ENCODE measurements at regions not wholly inside any gene's neighbourhood (a gene's known extent, or its start where the extent isn't known, plus 50 kb on each side); places are given as distances from the start of the nearest gene placed in this dataset.
"Not testable (repeated sequence)": the region's sequence is repeated elsewhere in the genome, so short reads cannot be mapped to it uniquely, and the experiment has no call there.

- DNase-seq (ENCODE audit: low read depth in 2 of 2) = not testable (repeated sequence)
Observed at GRCh38 chr17:30713805-30714204, 110.7 kb downstream of the CRLF3 start.

DNA sequence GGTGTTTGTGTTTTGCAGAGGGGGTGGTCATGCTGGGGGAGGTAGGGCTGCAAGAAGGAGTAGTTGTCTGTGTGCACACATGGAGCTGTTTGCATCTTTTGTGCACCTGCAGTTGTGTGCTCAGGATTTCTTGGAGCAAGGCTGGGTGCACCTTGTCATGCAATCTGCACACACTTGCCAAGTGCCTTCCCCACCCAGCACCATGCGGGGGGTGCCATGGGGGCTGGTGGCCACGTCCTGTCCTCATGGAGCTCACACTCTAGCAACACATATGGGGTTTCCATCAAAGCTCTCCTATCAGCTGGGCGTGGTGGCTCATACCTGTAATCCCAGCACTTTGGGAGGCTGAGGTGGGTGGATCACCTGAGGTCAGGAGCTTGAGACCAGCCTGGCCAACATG lies 111.6 kb downstream of the CRLF3 start:
- DNase-seq (ENCODE audit: low read depth in 2 of 2) = not testable (repeated sequence)

- not testable (repeated sequence) for DNase-seq (ENCODE audit: low read depth in 2 of 2)
Observed at GRCh38 chr17:30711626-30712507, 112.6 kb downstream of the CRLF3 start.

DNA sequence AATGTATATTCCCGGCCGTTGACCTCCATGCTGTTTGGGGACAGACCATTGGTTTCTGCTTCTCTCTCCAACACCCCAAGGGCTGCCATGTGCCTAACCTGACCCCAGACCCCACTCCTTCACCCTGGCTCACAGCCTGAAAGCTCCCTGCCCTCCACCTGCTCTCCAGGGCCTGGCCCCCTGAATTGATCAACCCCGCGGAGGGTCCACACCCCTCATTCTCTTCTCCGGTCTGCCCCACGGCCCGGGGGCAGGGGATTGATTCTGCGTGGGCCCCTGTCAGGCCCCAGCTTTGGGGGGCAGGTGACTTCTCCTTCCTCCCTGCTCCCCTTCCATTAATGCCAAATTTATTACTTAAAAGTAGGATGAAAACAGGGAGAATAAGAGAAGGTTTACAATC lies 113.3 kb downstream of the CRLF3 start:
- DNase-seq (ENCODE audit: low read depth in 2 of 2) = not testable (repeated sequence)

- not testable (repeated sequence) for DNase-seq (ENCODE audit: low read depth in 2 of 2)
Observed at GRCh38 chr17:30710276-30711088, 114.0 kb downstream of the CRLF3 start.

DNA sequence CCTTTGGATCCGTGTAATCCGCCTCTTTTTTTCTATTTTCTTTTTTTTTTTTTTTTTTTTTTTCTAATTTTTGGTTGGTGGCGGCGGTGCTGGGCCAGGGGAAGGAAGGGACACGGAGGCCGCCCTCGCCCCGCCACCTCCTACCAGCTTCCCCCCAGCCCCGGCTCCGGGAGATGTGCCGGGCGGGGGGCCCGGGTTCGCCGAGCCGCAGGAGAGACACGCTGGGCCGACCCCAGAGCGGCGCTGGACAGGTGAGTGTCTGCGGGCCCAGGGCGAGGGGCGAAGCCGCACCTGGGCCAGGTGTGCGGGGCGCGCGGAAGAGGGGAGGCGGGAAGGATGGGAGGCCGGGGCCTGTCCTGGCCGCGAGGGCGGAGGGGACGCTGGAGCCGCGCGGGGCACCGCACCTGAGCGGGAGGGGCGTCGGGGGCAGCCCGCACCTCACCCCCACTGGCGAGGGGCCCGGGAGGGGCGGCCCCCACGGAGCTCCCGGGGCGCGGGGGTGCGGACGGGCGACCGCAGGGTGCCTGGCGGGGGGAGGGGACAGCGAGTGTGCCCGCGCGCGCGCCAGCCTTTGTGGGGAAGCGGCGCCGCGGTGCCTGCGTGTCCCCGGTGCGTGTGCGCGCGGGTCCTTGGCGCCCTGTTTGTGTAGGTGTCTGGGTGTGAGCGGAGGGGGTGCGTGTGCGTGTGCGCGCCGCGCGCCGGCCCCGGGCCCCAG lies 114.8 kb downstream of the CRLF3 start:
- peak in 1 of 2 donors; percentile 23 for DNase-seq (ENCODE audit: low read depth in 2 of 2)

DNA sequence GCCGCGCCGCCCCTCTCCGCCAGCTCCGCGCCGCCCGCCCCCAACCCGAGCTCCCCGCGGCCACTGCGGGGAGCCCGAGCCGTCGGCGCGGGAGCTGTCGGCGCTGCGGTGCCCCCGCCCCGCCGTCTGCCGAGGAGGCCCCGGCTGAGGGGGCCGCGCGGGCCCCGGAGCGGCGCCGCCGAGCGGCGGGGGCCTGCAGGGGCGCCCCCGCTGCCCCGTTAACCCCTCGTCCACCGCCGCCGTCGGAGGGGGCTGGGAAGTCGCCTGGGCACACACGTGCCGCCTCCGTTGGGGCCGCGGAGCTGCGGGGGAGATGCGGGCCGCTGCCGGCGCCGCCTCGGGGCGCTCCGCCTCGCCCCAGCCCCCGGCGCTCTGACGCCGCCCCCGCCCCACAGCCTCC lies 115.4 kb downstream of the CRLF3 start:
- peak in 1 of 2 donors; percentile 17 for DNase-seq (ENCODE audit: low read depth in 2 of 2)

DNA sequence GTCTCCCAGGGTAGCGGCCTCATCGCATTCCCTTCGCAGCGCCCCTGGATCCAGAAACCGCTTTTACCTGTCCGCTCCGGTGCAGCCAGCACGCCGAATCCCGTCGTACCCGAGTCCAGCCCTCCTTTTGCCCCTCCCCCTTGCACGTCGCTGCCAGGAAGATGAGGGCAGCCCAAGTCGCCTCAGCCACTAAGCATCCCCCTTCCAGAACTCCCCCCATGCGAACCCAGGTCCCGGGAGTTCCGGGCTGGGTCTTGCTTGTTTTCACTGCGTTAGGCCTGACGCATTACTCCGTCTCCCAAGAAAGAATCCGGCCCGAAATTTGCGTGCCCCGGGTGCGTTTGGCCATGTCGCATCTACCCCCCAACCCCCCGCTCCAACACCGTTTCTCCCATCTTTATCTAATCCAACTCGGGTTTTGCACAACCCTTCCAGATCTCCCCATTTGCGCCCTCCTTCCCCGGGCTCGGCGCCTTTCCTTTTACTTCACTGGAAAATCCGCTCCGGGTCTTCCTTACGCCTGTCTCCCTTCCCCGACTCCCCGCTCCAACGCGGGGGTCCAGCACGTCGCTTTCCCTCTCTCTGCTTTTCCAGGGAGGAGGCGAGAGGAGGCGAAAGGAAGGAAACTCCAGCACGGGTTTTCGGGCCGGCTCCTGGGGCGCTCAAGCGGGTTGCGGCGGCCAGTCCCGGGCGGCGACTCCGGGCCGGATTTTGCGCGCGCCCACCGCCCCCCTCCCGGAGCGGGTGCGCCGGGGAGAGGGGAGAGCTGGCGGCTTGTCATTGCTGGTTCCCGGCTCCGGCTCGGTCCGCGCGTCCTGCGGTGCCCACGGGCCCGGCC lies 116.0 kb downstream of the CRLF3 start:
- DNase-seq (ENCODE audit: low read depth in 2 of 2) = peak; percentile 85 to 93

GRCh38 chr17:30707724-30708240 lies 116.7 kb downstream of the CRLF3 start:
- peak in 1 of 2 donors; percentile 31 for DNase-seq (ENCODE audit: low read depth in 2 of 2)

GRCh38 chr17:30706461-30707335 lies 117.8 kb downstream of the CRLF3 start:
- not testable (repeated sequence) for DNase-seq (ENCODE audit: low read depth in 2 of 2)

DNA sequence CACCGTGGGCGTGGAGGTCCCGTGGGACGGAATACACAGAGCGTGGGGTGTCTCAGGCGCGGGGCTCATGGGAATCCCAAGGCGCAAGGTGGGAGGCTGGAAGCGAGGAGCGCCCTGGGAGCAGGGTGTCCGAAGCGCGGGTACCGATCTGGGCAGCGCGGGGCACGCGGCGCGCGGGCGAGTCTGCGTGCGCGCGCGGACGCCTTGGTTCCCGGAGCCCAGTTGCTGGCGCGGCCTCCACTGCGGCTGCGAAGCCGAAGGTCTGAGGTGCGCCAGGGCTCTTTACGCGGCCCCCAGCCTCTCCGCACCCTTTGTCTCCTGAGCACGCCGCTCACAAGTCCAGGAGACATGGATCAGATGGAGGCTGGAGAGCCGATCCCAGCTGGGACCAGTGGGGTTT lies 118.5 kb downstream of the CRLF3 start:
- DNase-seq (ENCODE audit: low read depth in 2 of 2) = not testable (repeated sequence)

GRCh38 chr17:30701498-30701989 lies 122.9 kb downstream of the CRLF3 start:
- no peak for DNase-seq (ENCODE audit: low read depth in 2 of 2)

GRCh38 chr17:30700833-30701232 lies 123.7 kb downstream of the CRLF3 start:
- DNase-seq (ENCODE audit: low read depth in 2 of 2) = not testable (repeated sequence)

- DNase-seq (ENCODE audit: low read depth in 2 of 2) = peak in 1 of 2 donors; percentile 63
Observed at GRCh38 chr17:30697619-30698460, 126.7 kb downstream of the CRLF3 start.

- DNase-seq (ENCODE audit: low read depth in 2 of 2) = no peak
Observed at GRCh38 chr17:30696234-30696633, 128.3 kb downstream of the CRLF3 start.

- not testable (repeated sequence) for DNase-seq (ENCODE audit: low read depth in 2 of 2)
Observed at GRCh38 chr17:30695265-30695811, 129.2 kb downstream of the CRLF3 start.

DNA sequence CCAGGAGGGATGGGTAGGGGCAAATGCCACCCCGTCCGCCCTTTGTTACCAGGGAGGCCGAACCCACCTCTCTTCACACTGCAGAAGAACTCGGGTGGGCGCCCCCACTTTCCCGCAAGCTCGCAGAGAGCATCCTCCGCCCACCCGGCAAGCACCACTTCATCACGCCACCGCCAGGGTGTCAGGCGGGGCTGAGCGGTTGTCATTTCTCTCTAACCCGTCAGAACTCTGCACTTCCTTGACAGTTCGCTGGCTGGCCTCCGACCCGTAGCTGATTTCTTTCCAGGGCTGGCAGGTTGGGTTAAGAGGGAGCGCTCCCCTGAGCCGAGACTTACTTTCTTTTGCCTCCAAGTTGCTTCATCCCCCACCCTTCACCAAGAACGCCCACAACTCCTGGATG lies 130.7 kb downstream of the CRLF3 start:
- DNase-seq (ENCODE audit: low read depth in 2 of 2) = peak in 1 of 2 donors; percentile 26
